HL-60 (cell line): ENCODE measurements at regions not wholly inside any gene's neighbourhood (a gene's known extent, or its start where the extent isn't known, plus 50 kb on each side); places are given as distances from the start of the nearest gene placed in this dataset.

Source experiments
- CTCF ChIP-seq: IDR thresholded peaks from one replicate; pipeline ENCODE4 v1.5.1; 2011; ENCODE audit warnings: low read length, control low read depth, inconsistent platforms; ENCODE audit not compliant: insufficient read depth
- GABPA ChIP-seq: IDR thresholded peaks from 2 replicates; pipeline ENCODE4 v1.6.1; 2012; ENCODE audit warnings: low read depth
- POLR2AphosphoS5 ChIP-seq: IDR thresholded peaks from 2 replicates; pipeline ENCODE4 v1.6.1; 2012; ENCODE audit warnings: low read depth
- REST ChIP-seq: IDR thresholded peaks from 2 replicates; pipeline ENCODE4 v1.6.1; 2012; ENCODE audit warnings: low read depth; ENCODE audit not compliant: insufficient replicate concordance

GRCh38 chr13:56558698-56559320 is 581.9 kb upstream of the PRR20A start:
- no peak for TF ChIP-seq REST
- TF ChIP-seq CTCF: no peak
- no peak for TF ChIP-seq POLR2AphosphoS5
- no peak for TF ChIP-seq GABPA
